NCI-H1436 (cell line): ENCODE measurements at regions not wholly inside any gene's neighbourhood (a gene's known extent, or its start where the extent isn't known, plus 50 kb on each side); places are given as distances from the start of the nearest gene placed in this dataset.
A peak's percentile ranks its signal among the peaks of the same experiment; 100 is the strongest.
"Not testable (repeated sequence)": the region's sequence is repeated elsewhere in the genome, so short reads cannot be mapped to it uniquely, and the experiment has no call there.

Experiments
- DNase-seq: peaks from one replicate; lab custom pipeline; 2025; lab: John Stamatoyannopoulos, UW

- no peak for DNase-seq
Observed at GRCh38 chr15:58295637-58296215, 136.1 kb upstream of the LIPC start.

DNA sequence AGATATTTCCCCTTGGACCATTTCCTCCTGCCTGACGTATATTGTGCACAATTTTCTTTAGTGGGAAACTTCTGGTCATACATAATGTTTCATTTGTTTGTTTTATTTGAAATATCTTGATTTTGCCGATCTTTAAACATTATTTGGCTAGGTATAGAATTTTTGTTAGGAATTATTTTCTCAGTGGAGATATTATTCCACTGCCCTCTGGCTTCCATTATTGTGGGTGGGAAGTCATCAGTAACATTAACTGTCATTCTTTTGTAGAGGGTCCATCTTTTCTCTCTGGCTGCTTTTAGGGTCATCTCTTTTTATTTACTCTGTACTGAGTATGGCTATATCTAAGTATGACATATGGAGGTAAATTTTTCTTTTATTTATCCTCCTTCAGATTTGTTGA lies 135.5 kb upstream of the LIPC start:
- no peak for DNase-seq

DNA sequence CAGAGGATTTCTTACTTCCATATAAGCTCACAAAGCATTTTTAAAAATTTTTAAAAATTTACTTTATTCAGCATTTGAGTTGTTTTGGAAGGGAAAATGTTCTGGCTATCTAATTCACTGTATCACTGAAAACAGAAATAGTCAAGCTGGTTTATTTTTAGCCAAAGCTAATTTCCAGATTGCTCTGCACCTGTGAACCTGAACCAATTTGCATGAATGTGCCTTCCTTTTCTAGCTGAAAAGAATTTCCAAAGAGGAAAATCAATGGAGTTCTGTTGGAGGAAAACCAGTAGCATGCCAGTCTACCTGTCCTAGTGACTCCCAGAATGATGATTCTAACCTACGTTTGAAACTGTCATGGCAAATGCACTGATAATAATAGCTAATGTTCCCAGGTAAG lies 134.2 kb upstream of the LIPC start:
- no peak for DNase-seq

DNA sequence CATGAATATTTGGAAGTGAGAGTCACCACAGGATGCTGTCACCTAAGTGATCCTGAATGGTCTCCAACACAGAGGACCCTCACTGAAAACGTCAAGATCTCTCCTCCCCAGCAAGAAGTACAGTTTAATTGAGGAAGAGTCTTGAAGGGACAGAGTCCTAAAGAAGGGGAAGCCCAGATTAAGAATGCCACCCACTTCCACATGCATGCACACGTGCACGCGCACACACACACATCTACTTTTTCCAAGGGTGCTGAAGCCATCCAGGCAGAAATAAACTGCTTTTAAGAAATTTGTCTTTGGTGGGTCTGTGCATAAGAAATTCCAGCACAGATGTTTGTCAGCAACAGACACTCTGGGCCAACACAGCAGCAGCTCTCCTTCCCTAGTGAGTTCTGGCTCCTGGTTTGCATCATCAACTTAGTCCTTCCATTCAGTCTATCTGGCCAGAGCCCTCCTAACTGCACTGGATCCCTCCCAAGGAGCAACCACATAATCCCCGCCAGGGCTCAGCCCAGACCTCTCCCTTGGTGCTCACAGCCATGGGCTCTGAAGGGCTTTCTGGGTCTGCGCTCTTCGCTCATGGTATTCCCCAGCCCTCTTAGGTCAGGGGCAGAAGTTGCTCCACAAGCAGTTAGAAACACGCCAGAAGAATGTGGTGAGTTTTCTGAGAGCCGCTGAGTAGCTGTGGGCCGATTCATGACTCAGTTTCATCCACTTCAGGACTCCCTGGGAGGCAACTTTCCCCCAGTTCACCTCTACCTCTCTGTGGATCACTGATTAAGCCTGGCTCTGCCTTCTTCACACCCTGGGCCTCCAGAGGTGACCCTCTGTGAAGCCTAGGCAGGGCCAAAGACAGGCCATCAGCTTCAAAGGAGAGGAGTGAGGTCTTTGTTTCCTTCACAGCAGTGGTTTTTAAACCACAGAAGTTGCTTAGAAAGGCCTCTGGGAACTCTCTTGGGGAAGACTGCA lies 132.6 kb upstream of the LIPC start:
- no peak for DNase-seq

DNA sequence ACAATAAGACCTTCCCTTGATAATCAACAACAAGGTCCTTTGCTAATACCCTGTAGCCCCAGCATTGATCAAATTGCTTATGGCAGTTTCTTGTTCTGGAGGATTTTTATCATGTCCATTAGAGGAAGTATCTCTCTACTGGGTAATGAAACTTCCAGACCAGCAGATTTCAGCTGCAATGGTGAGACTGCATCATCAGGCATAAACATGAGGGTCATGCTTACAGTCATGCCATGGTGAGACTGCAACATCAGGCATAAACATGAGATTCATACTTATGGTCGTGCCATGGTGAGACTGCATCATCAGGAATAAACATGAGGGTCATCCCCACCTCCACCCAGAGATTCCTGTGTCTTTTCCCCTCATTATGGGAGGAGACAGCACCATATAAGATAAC lies 129.0 kb upstream of the LIPC start:
- DNase-seq, result no peak

- no peak for DNase-seq
Observed at GRCh38 chr15:58303236-58303635, 128.6 kb upstream of the LIPC start.

DNA sequence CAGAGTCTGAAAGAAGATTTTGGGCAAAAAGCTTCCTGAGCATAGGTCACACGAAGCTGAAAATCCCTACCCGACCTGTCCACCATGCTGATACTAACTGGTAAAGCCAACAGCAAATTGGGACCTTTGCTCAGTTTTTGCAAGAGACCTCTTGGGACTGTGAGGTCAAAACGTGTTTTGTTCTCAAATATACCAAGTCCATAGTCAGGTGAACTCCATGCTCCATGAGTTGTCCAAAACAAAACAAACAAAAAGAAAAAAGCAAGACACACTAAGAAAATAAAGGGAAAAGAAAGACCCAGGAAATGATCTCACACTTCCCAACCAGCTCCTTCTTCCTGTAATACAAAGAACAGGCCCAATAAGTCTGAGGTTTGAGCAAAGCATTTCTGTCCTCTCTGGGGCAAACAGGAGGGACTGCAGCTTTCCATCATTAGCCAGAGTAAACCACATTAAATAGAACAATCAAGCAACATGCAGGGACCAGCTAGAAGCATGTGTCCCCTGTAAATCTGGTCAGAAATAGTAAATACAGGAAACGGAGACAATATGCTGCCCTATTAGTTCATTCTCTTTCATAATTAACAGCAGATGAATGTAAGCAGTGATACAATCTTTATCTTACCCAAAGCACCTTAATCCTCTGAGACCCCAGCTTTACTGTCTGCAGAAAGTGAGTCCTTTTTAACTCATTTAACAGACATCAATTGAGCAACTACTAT lies 125.0 kb upstream of the LIPC start:
- DNase-seq, result no peak

GRCh38 chr15:58307313-58307961 lies 124.4 kb upstream of the LIPC start:
- peak; percentile 30 for DNase-seq

GRCh38 chr15:58308742-58309355 lies 122.9 kb upstream of the LIPC start:
- DNase-seq, result no peak

GRCh38 chr15:58309963-58310928 lies 121.5 kb upstream of the LIPC start:
- DNase-seq, result no peak

GRCh38 chr15:58311556-58311955 lies 120.2 kb upstream of the LIPC start:
- DNase-seq, result no peak

DNA sequence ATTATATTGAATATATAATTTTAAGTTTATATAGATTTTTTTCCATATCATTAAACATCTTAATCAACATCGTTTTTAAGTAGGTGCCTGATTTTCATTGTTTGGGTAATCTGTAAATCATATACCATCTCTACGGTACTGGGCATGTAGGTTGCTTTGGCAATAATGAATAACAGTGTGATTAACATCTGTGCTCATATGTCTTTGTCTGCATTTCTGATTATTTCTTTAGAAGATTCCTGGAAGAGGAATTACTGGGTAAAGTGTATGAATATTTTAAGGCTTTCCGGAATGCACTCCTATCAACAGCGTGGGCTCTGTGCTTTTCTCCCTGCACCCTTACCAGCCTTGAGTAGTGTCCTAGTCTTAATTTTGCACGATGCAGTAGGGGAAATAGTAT lies 119.8 kb upstream of the LIPC start:
- no peak for DNase-seq

- DNase-seq, result no peak
Observed at GRCh38 chr15:58313304-58313703, 118.5 kb upstream of the LIPC start.

GRCh38 chr15:58313810-58314592 lies 117.8 kb upstream of the LIPC start:
- no peak for DNase-seq

- no peak for DNase-seq
Observed at GRCh38 chr15:58314593-58315216, 117.1 kb upstream of the LIPC start.

DNA sequence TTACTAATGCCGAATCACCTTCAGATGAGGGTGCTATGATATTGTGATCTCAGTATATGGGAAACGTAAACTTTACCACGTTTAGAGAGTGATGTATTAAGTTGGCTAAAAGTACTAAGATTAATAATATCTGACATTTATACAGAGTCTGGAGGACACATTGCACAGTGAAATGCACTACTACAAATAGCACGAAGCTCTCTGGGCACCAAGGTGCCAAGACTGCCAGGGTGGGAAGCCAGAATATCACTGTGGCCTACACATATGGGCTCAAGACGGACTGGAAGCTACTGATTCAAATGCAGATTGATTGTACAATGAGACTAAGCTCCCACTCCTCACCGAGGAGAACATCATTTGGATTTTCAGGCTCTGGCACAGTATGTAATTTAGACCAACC lies 113.3 kb upstream of the LIPC start:
- DNase-seq, result no peak

DNA sequence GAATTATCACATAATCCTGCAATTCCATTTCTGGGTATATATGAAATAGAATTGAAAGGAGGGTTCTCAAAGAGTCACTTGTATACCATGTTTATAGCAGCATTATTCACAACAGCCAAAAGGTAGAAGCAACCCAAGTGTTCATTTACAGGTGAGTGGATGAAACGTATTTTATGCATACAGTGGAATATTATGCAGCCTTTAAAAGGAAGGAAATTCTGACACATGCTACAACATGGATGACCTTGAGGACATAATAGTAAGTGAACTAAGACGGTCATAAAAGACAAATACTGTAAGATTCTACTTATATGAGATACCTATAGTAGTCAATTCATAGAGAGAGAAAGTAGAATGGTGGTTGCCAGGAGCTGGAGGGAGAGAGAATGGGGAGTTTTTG lies 110.8 kb upstream of the LIPC start:
- DNase-seq, result no peak

GRCh38 chr15:58322253-58322652 lies 109.5 kb upstream of the LIPC start:
- DNase-seq, result no peak

GRCh38 chr15:58323321-58323720 lies 108.5 kb upstream of the LIPC start:
- DNase-seq, result not testable (repeated sequence)
